NCI-H2196 treated with DMSO at 0.1 percent for 48 hours (cell line): ENCODE measurements at regions not wholly inside any gene's neighbourhood (a gene's known extent, or its start where the extent isn't known, plus 50 kb on each side); places are given as distances from the start of the nearest gene placed in this dataset.

Experiments used
- DNase-seq: peaks from one replicate; lab custom pipeline; 2025; ENCODE audit not compliant: unreplicated experiment; lab: John Stamatoyannopoulos, UW

DNA sequence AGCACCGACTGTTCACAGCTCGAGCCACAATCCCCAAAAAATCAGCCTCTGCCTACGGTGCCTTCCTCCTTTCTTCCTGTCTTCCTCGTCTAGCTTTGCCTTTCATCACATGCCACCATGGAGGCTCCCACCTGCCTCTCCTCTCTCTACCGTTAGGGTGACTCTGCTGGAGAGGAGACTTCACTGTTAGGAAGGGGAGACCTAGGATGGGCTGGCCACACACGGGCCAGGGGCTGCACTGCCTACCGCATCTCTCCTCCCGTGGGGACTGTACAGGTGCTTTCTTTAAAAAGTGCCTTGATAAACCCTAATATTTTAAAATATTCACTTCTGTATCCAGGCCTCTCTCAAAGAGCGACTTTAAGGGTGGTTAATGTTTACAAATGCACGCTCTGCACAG, 1104.7 kb downstream of the BCL11B start:
- no peak for DNase-seq

DNA sequence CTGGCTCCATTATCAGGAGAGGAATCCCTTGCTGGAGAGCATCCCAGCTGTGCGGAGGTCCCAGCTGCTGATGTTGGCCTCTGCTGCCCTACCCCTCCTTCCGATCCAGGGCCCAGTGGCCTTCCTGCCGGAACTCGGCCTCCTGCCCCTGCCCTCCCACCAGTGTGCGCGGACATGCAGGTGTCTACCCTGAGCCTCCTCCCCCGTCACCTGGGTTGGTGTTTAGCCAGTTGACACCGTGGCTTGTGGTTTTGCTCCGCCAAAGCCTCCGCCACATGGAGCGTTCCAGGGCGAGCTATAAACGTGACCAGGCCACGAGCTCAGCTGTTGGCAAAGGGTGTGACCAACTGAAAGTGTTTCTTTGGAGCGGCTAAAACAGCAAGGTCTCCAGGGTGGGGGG, 1104.3 kb downstream of the BCL11B start:
- DNase-seq, result no peak

DNA sequence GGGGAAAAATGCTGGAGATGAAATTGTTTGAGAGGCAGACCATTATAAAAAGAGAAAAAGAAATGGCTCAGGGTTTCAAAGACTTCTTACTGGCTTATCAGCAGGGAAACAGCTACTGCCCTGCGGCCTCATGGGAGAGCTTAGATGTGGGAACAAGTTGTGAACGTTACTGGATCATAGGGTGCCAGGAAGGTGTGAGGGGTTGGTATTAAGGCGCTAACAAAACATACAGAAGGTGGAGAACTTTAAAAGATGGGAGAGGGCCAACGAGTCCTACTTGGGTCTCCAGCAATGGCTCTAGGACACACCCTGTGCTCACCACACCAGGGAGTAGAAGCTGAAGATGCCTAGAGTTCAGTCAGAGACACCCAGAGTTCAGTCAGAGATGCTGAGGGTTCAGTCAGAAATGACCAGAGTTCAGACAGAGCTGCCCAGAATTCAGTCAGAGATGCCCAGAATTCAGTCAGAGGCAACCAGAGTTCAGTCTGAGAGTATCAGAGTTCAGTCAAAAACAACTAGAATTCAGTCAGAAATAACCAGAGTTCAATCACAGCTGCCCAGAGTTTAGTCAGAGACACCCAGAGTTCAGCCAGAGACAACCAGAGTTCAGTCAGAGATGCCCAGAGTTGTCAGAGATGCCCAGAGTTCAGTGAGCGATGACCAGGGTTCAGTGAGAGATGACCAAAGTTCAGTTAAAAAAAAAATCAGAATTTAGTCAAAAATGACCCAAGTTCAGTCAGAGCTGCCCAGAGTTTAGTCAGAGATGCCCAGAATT, 1103.6 kb downstream of the BCL11B start:
- DNase-seq, result no peak

DNA sequence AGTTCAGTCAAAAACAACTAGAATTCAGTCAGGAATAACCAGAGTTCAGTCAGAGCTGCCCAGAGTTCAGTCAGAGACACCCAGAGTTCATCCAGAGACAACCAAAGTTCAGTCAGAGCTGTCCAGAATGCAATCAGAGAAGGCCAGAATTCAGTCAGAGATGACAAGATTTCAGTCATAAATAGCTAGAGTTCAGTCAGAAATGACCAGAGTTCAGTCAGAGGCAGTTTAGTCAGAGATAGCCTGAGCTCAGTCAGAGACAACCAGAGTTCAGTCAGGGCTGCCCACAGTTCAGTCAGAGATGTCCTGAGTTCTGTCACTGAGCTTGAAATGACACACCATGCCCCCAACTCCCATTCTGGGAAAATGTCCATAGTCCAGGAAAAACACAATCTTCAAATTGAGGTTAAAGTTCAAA, 1102.8 kb downstream of the BCL11B start:
- DNase-seq, result no peak

DNA sequence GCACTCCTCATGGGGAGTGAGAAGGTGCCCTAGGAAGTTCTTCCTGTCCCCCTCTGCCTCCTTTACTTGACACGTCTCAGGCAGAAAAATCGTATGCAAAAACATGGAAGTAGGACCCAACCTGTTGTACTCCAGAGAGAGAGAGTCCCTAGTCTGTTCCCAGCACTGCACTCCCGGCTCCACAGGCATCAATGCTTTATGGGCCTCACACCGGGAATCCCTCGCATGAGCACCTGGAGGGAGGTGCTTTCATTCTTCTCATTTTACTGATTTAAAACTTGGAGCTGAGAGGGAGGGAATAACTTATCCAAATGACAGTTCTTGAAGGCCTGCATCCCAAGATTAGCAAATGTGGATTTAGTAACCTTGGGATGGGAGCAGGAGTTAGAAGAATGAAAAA, 1101.4 kb downstream of the BCL11B start:
- no peak for DNase-seq

DNA sequence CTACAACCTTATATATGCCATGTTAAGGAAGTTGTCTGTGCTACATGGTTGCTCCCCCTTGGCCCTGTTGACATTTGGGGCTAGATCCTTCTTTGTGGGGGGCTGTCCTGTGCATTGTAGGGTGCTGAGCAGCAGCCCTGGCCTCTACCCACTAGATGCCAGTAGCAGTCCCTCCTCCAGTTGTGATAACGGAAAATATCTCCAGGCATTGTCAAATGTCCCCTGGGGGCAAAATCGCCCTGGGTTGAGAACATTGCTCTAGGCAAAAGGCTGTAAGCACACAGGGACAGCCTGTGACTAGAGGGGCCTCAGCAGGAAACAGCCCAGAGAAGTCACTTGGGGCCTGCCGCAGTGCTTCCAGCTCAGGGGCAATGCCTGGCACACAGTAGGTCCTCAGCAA, 1100.3 kb downstream of the BCL11B start:
- no peak for DNase-seq

DNA sequence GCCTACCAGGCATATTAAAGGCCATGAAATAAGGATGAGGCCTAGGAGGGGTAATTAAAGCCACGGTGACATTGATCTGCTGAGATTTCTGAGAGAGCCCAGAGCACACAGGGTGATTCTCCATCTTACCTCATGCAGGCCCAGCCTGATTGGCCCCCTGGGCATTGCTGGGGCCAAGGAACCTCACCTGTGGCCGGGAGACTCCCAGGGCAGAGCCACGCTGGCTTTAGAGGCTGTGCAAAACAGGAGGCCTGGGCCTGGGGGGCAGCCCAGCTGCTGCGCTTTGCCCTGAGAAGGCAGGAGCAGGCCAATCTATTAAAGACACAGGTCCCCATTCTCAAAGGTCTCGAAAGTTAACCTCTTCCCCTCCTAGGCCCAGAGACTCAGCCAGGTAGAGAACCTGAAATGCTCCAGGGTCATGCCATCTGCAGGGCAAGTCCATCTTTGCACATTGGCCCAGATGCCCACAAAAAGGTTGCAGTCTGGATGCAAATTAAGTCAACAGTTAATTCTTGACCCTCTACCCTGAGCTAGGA, 1099.7 kb downstream of the BCL11B start:
- no peak for DNase-seq

DNA sequence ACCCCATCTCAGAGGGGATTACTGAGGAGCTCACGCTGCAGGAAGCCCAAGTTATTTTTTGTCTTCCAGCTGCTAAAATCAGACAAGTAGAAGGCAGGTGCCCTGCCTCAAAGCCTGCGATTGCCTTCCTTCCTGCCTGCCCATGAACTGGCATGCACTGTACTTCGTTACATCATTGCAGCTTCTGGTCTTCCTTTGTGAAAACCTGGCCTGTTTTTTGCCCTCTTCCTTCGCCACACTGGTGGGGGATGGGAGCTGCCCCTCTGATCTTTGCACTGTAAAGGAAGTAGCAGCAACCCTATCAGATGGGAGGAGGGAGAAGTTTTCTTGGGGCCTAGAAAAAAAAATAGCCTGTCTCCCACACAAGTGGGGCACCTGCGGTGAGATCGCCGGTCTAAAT, 1098.7 kb downstream of the BCL11B start:
- no peak for DNase-seq

DNA sequence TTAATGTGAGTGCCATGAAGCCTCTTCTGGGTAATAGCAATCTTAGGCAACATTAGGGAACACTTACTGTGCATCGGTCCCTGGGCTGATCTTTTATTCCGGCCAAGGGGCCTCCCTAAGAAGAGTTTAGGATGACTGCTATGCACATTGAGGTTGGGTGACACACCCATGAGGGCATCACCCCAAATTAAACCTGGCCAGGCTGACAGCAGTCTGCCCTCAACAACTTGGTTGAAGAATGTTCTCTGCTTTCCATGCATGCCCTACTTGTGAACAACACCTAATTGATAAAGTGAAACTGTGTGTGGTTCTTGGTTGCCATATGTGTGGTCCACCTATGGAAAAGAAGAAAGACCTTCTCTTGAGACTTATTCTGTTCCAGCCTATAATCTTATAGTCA, 1098.0 kb downstream of the BCL11B start:
- DNase-seq, result no peak

DNA sequence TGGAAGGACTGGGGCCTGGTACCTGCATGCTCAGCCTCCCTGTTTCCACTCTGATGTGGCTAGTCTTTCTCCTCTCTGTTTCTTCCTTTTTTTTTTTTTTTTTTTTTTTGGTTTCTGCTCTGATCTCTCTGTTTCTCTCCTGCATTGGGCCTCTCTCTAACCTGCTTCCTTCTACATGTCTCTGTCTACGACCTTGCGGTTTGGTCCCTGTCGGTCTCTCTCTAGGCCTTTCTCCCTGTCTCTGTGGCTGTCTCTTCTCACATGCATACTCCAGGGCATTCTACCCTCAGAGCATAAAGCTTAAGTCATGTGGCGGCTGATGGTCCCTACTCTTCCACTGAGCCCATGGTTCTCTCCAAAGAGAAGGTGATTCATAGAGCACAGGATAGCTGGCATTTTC, 1096.6 kb downstream of the BCL11B start:
- DNase-seq, result no peak

DNA sequence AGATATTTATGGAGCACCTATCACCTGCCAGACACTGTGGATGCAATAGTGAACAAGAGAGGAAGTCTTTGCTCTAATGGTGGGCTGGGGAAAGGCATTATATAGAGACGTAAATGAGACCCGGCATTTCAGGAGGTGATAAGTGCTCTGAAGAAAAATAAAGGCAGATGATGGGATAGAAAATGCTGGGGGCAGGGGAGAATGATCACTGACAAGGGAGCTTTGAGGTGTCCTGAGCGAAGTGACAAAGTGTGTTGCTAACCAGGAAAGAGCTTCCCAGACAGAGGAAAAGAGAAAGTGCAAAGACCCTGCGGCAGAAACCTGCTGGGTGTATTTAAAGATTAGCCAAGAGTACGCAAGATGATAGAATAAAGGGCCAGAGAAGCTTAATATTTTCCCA, 1096.1 kb downstream of the BCL11B start:
- DNase-seq, result no peak

DNA sequence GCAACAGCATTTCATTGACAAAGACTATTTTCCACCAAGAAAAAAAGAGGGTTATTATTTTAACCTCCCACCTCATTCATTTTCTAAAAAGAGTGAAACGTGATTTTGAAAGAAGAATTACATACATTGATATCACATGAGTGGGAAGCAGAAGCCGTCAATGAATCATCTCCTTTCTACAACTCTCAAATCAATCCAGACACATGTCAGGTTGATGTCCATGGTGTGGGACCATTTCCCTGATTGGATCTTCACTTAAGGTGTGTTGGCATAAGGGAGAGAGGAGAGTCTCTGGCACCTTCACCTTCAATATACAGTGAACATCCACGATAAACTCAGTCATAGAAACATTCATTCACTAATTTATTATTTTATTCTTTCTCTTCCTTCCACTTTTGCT, 1095.1 kb downstream of the BCL11B start:
- no peak for DNase-seq

DNA sequence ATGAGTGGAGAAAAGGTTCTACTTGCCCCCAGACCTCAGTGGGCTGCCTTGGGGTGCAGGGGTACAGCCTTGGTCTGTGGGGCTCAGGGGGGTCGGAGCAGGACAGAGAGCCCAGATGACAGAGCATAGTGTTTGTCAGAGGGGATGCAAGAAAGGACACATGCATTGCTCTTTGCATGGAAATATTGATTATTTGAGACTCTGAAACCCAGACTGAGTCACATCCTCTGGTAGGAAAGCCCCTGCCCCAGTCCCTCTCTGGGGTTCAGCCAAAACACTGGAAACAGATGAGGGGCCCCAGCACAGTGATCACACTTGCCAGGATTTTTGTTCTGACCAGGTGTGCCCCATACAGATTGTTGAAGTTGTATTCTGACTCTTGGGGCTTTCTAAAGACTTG, 1094.4 kb downstream of the BCL11B start:
- DNase-seq, result no peak

DNA sequence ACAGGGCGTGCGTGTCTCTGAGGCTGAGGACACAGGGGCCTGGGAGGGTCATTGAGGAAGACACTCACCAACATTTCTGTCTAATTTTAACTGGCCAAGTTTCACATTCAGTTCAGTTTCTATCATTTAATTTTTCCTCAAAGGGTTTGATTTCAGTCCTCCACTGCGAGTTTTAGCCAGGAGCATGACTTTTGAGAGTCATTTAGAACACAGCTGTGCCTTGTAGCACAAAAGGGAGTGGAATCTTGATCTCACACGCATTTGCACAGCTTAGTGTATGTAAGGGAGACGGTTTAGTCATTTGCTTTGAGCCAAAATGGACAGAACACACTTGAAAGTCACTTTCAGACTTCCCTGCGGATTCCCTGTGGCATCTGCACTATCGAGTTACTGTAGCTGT, 1090.8 kb downstream of the BCL11B start:
- no peak for DNase-seq

DNA sequence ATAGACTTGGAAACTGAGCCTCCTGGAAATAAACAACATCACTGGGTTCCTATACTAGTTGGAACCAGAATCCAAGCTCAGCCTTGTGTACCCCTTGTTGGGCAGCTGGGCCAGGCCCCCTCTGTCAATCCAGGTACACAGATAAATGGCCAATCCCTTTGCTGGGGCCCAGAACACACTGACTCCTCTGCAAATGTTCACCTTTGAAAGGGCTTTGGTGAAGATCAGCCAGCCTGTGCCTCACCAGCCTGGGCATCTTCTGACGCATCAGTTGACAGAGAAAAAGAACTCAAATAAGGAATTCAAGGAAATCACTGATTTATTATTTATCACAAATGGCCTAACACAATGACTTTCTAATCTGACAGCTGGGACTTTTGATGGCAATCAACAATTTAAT, 1090.2 kb downstream of the BCL11B start:
- no peak for DNase-seq

DNA sequence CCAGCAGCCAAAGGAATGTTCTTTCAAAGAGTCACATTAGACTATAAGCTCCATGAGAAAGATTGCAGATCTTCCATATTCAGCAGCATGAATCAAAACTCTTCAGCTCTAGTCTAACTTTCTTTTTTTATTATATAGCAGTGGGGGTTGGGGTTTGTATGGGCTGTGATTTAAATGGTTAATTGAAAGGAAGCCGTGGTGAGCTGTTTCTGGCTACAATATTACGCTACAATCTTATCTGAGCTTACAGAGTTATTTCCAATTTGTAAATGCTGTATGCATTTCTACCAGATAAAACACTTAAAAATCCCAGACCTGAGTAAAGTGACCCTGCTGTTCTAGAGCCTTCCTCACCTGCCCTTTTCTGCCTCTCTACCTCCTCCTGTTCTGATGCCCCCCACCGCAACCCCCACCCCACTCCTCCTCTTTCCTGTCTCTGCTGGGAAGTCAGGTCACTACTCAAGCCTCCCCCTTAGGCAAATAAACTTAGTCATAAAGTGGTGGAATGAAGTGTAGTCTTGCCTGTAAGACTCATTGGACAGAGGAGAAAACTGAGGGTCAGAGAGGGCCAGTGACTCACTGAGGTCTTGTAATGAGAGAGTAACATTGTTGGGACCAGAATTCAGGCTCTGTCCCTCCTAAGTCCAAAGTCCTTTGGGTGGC, 1089.5 kb downstream of the BCL11B start:
- no peak for DNase-seq

DNA sequence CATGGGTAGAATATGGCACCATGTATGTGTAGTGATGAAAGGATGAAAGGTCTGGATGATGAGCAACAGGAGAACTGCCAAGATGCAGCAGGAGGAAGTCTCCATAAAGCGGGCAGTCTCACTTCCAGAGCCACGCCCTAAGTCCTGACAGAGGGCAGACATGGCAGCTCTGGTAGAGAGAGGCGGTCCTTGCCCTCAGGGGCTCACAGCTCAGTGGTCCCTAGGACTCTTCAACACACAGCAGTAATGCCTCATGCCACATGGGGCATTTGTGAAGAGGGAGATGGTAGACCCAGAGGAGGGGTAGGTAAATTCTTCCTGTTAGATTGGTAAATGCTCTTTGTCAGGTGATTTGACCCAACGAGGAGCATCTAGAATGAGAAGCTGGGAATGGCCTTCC, 1088.4 kb downstream of the BCL11B start:
- DNase-seq, result no peak

DNA sequence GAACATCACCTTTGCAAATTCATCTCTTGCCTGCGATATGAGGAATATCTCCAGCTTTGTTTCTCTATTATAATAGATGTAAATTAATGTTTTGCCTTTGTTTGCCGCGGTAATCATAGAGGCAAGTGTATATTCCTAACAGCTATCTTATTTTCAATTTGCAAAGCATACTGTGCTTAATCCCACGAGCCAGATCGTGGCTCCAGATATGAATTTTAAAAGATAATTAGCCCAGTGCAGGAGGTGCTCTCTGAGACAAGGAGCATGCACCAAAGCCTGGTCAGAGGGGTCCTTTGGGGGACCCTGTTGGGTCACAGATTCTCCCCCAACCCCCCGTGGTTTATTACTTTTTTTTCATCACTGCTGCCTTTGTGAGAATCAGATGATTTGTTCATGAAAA, 1087.5 kb downstream of the BCL11B start:
- no peak for DNase-seq

DNA sequence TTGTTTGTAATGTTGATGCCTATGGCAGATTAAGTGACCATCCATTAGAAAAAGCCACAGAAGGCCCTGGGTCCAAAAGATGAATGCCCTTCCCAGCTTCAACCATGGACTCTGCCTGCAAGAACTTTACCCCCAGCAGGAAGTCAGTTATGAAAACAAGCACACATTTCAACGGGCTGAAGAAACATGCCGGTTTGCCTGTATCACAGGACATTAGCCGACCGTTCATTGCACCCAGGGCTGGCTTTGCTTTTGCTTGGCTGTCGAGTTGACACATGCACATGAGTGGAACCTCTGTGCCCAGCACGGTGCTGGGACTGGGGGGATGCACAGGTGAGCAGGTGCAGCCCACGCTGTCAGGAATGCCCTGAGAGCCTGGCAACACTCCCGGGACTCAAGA, 1087.0 kb downstream of the BCL11B start:
- no peak for DNase-seq

DNA sequence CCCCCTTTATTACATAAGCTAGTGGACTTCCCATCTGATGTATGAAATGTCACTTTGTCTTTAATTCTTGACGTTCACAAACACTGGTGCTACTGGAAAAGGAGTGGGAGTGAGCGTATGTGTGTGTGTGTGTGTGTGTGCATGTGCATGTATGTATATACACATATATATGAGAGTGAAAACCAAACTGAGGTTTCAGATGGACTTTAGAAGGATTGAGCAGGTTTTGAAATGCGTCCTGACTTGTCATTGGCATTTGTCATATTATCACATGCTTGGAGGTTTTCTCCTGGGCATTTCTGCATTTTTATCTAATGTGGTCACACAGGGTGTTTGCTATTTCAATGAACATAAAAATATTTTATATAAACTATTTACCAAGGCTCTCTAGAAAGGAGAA, 1085.9 kb downstream of the BCL11B start:
- DNase-seq, result no peak

DNA sequence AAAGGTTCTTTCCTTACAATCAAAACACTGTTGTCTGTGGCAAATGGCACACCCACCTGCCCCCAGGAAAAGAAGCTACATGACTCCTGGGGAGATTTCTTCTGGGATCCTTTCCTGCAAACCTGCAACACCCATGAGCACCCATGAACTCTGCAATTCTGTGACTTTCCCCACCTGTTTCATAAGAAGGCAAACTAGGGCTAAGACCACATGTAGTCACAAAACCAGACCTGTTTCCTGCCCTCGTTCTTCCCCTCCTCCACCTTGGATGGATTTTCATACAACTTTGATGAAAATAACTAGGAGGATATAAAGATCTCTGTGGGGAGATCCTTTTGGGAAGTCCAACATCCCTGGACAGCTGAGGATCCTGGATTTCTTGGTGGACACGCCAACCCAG, 1084.7 kb downstream of the BCL11B start:
- DNase-seq, result no peak

DNA sequence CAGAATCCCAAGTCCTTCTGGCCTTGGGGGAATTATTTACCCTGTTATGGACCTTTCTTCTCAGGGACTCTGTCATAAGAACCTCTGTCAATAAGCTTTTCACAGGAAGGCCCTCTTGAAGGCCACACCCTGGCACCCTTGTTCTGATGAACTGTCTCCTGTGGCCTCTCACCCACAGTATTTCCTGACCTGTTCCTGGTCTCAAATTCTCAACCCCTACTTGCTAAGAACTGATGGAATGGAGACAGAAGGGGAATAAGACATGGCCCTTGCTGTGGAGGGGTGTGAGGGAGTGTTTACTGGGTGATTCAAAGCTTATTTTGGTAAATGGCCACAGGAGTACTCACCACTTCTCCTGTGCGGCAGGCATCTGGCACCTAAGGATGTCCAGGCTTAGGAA, 1082.9 kb downstream of the BCL11B start:
- no peak for DNase-seq

DNA sequence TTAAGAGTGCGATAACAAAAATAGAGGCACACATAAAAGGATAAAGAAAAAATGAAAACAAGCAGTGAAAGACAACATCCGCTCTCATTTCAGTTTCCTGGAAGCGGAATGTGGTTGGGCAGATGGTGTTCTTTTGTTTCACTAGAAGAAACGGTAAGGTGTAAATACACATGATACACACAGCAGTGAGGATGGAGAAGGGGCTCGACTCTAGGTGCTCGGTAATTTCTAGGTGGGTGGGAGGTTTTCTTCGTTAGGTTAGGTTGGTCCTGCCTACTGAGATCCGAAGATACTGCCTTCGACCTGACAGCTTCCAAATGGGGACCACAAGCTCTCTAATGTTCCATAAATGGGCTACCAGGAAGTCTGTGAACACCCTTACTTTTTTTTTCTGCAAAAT, 1082.5 kb downstream of the BCL11B start:
- no peak for DNase-seq
